HepG2 (cell line): ENCODE measurements at regions not wholly inside any gene's neighbourhood (a gene's known extent, or its start where the extent isn't known, plus 50 kb on each side); places are given as distances from the start of the nearest gene placed in this dataset.

Experiments used
- ATAC-seq: fragments of 200-7000 bp; cut with Tn5 transposase; 3 replicates; pipeline ENCODE4 v1.9.1; 2020; ENCODE audit warnings: mild to moderate bottlenecking, moderate library complexity
- BruUV-seq: library from RNA; stranded (reverse); fragments of 400-500 nt; replicated peaks from 2 replicates; lab custom pipeline; 2021; lab: Mats Ljungman, UMichigan
- CTCF ChIA-PET: fragments of 300-600 bp; formaldehyde crosslinking; extraction: SDS; loops from one replicate; lab custom pipeline; 2021; ENCODE audit warnings: low total read pairs, inconsistent platforms, low intra/inter-chr PET ratio; lab: Yijun Ruan, JAX
- POLR2A ChIA-PET: fragments of 350-600 bp; sonication (Branson Sonifier 250); formaldehyde crosslinking; loops from one replicate; lab custom pipeline; 2020; ENCODE audit warnings: antibody characterized with exemption, inconsistent platforms; lab: Yijun Ruan, JAX
- DNase-seq: peaks from one replicate; pipeline ENCODE4 v3.0.0-alpha.2; 2015; ENCODE audit warnings: low spot score
- FAIRE-seq: peaks from 3 replicates; lab custom pipeline; 2011; peaks lifted over from hg19 to GRCh38; lab: Jason Lieb, UNC
- H2AFZ ChIP-seq: one replicate; pipeline ENCODE4 v1.6.1; 2011; ENCODE audit warnings: low read length, inconsistent platforms
- H3K27ac ChIP-seq: fragments of 300-600 bp; 3 replicates; pipeline ENCODE4 v1.8.0; 2011; ENCODE audit warnings: mixed run types, mild to moderate bottlenecking, mixed read lengths, low read length, inconsistent platforms; ENCODE audit not compliant: insufficient read depth; ENCODE audit errors: extremely low read length
- H3K27me3 ChIP-seq, 2 experiments: fragments of 200-600 bp in 1 of 2; 2 replicates in 1 of 2; 3 replicates in 1 of 2; pipeline versions ENCODE4 v1.6.0 to v1.8.0; 2011; ENCODE audit warnings: low read length in 2 of 2, mild to moderate bottlenecking in 2 of 2, moderate library complexity in 2 of 2, inconsistent platforms in 1 of 2; ENCODE audit not compliant: insufficient read depth in 2 of 2, control insufficient read depth in 1 of 2
- H3K36me3 ChIP-seq, 2 experiments: fragments of 200-600 bp in 1 of 2; replicated peaks in 1 of 2; 2 replicates in 1 of 2; 3 replicates in 1 of 2; pipeline versions ENCODE4 v1.5.1 to v1.8.0; 2011; ENCODE audit warnings: low read length in 2 of 2, inconsistent platforms in 1 of 2; ENCODE audit not compliant: insufficient read depth in 2 of 2, control insufficient read depth in 1 of 2
- H3K4me1 ChIP-seq: 2 replicates; pipeline ENCODE4 v1.5.1; 2012; ENCODE audit warnings: low read length, inconsistent platforms; ENCODE audit not compliant: insufficient read depth
- H3K4me2 ChIP-seq: 2 replicates; pipeline ENCODE4 v1.6.0; 2011; ENCODE audit warnings: low read depth, low read length, inconsistent platforms
- H3K4me3 ChIP-seq, 3 experiments: fragments of 200-600 bp in 1 of 3; sonication (generic), shearing (Covaris generic) in 1 of 3; replicated peaks in 1 of 3; 2 replicates each; pipeline ENCODE4 v1.5.1; 2011 to 2016; ENCODE audit warnings: low read length in 3 of 3, inconsistent platforms in 2 of 3, low read depth in 2 of 3, mild to moderate bottlenecking in 2 of 3, control low read depth in 1 of 3, mixed read lengths in 1 of 3; ENCODE audit not compliant: insufficient read depth in 1 of 3
- H3K79me2 ChIP-seq: one replicate; pipeline ENCODE4 v1.6.1; 2011; ENCODE audit warnings: low read length, inconsistent platforms; ENCODE audit not compliant: insufficient read depth
- H3K9ac ChIP-seq: 2 replicates; pipeline ENCODE4 v1.6.0; 2011; ENCODE audit warnings: mild to moderate bottlenecking, low read depth, low read length, inconsistent platforms; ENCODE audit not compliant: insufficient read depth
- H3K9me3 ChIP-seq: 2 replicates; pipeline ENCODE4 v1.5.1; 2012; ENCODE audit warnings: mild to moderate bottlenecking, low read length
- H4K20me1 ChIP-seq: 2 replicates; pipeline ENCODE4 v1.6.0; 2011; ENCODE audit warnings: inconsistent platforms, mild to moderate bottlenecking, low read length, moderate library complexity; ENCODE audit not compliant: insufficient read depth
- AFF4 ChIP-seq: sonication (generic); formaldehyde crosslinking; IDR thresholded peaks from 2 replicates; pipeline ENCODE4 v1.4.0; 2020; ENCODE audit warnings: missing genetic modification reagents
- AGO1 ChIP-seq: fragments of 200-400 bp; formaldehyde crosslinking; IDR thresholded peaks from 2 replicates; pipeline ENCODE4 v1.6.1; 2017; ENCODE audit warnings: mild to moderate bottlenecking, low read depth, low read length, moderate library complexity; ENCODE audit not compliant: poor library complexity, severe bottlenecking
- ARID2 ChIP-seq: sonication (generic); formaldehyde crosslinking; IDR thresholded peaks from 2 replicates; pipeline ENCODE4 v1.8.1; 2022; ENCODE audit warnings: mild to moderate bottlenecking, missing genetic modification reagents, borderline replicate concordance
- ATF7 ChIP-seq, 2 experiments: fragments of 450-650 bp in 1 of 2; sonication (generic) in 1 of 2; formaldehyde crosslinking in 1 of 2; IDR thresholded peaks; 2 replicates each; pipeline versions ENCODE4 v1.4.0 to v1.6.1; 2016 to 2020; ENCODE audit warnings: antibody characterized with exemption in 1 of 2, mild to moderate bottlenecking in 1 of 2, missing genetic modification reagents in 1 of 2
- SALL1 ChIP-seq: sonication (generic); formaldehyde crosslinking; IDR thresholded peaks from 2 replicates; pipeline ENCODE4 v1.8.0; 2022; ENCODE audit warnings: mild to moderate bottlenecking, missing genetic modification reagents
- ZFP41 ChIP-seq: sonication (generic); formaldehyde crosslinking; IDR thresholded peaks from 2 replicates; pipeline ENCODE4 v1.4.0; 2020; ENCODE audit warnings: mild to moderate bottlenecking, missing genetic modification reagents, borderline replicate concordance
- ZNF598 ChIP-seq: sonication (generic); formaldehyde crosslinking; IDR thresholded peaks from 2 replicates; pipeline ENCODE4 v1.5.1; 2020; ENCODE audit warnings: mild to moderate bottlenecking, missing genetic modification reagents, borderline replicate concordance
- ZNF780A ChIP-seq: sonication (generic); formaldehyde crosslinking; IDR thresholded peaks from 2 replicates; pipeline ENCODE4 v1.8.0; 2022; ENCODE audit warnings: mild to moderate bottlenecking, missing genetic modification reagents, moderate library complexity
- ZNF788 ChIP-seq: sonication (generic); formaldehyde crosslinking; IDR thresholded peaks from 2 replicates; pipeline ENCODE4 v1.5.0; 2020; ENCODE audit warnings: mild to moderate bottlenecking, missing genetic modification reagents, borderline replicate concordance
- ZNF879 ChIP-seq: sonication (generic); formaldehyde crosslinking; IDR thresholded peaks from 2 replicates; pipeline ENCODE4 v1.8.1; 2023; ENCODE audit warnings: missing genetic modification reagents
- WGBS: methylation state at CpG from one replicate; pipeline ENCODE4 v1.1.6; 2017; ENCODE audit warnings: low lambda C conversion rate; 5-methylcytosine and 5-hydroxymethylcytosine counted together
- in situ Hi-C: cut with HindIII; loops from 2 replicates; pipeline ENCODE4 v1.10.0; 2017; ENCODE audit warnings: low pct_unique_long_range_greater_than_20kb; ENCODE audit not compliant: extremely low pct_ligation_motif_present
- intact Hi-C: fragments of 100-400 bp; cut with micrococcal nuclease; formaldehyde crosslinking; loops from one replicate; pipeline ENCODE4 v1.10.0; 2022; ENCODE audit not compliant: unreplicated experiment

GRCh38 chr3:105974381-105974780 lies 105.6 kb upstream of the CBLB start:
- Histone ChIP-seq H2AFZ (no peak overlapping the region), H3K4me1 (no peaks in the 10 kb centered on the region), H3K36me3 (no peaks in the 10 kb centered on the region), H3K4me3 (no peak overlapping the region), H3K9me3 (peaks cover 22% of the 10 kb centered on the region), H3K9ac (no peak overlapping the region), H3K4me2 (no peak overlapping the region), H3K79me2 (no peaks in the 10 kb centered on the region), H4K20me1 (no peaks in the 10 kb centered on the region), H3K27ac (no peak overlapping the region), H3K27me3 (no peaks in the 10 kb centered on the region)
- POLR2A ChIA-PET, result no interaction called here
- TF ChIP-seq ZNF780A (CRISPR knock-in tag) (no peak), ZNF879 (no peak), ATF7 (IDR thresholded peaks at IDR 0.05) (no peak), ATF7 (CRISPR knock-in tag; IDR thresholded peaks at IDR 0.05) (no peak), AFF4 (CRISPR knock-in tag) (no peak), ZNF788 (CRISPR knock-in tag) (no peak), ZNF598 (CRISPR knock-in tag) (no peak), SALL1 (CRISPR knock-in tag) (no peak), ARID2 (CRISPR knock-in tag) (no peak), ZFP41 (CRISPR knock-in tag) (no peak), AGO1 (no peak)
- FAIRE-seq, result no peak
- no peak for DNase-seq
- in situ Hi-C loops (no loop called here), intact Hi-C loops (no loop called here)
- CTCF ChIA-PET, result no interaction called here
- WGBS, result 0% methylated on average over 2 of the region's 2 CpGs
- BruUV-seq, result no TSS peak
- ATAC-seq, result no peak
